ENCODE measurements at regions not wholly inside any gene's neighbourhood (a gene's known extent, or its start where the extent isn't known, plus 50 kb on each side); places are given as distances from the start of the nearest gene placed in this dataset.

DNA sequence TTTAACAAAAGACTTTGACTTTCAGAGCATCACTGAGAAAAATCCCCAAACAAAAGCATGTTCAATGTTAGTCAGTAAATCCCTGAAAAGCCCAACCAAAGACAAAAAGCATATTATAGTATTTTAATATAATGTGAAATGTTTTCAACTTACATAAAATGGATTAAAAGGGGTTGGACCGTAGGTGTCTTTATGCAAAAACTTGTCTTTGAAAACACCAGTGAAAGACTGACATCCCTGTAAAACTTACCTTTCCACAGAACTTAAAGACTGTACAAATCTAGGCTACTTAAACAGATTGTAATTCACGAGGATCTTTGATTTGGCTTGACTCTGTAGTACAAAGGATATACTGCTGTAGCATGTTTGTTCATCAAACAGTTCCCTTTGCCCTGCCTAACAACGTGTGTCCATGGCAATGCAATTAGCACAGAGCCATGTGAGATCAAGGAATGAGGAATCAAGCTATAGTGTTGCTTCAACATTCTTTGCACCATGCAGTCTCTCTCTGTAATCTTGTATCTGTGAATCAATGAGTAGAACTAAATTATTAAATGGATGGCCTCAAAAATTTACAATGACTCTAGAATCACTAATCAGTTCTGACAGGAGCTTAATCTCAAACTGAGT lies 138.5 kb upstream of the SYT1 start:
- TF ChIP-seq, protein P1, sequence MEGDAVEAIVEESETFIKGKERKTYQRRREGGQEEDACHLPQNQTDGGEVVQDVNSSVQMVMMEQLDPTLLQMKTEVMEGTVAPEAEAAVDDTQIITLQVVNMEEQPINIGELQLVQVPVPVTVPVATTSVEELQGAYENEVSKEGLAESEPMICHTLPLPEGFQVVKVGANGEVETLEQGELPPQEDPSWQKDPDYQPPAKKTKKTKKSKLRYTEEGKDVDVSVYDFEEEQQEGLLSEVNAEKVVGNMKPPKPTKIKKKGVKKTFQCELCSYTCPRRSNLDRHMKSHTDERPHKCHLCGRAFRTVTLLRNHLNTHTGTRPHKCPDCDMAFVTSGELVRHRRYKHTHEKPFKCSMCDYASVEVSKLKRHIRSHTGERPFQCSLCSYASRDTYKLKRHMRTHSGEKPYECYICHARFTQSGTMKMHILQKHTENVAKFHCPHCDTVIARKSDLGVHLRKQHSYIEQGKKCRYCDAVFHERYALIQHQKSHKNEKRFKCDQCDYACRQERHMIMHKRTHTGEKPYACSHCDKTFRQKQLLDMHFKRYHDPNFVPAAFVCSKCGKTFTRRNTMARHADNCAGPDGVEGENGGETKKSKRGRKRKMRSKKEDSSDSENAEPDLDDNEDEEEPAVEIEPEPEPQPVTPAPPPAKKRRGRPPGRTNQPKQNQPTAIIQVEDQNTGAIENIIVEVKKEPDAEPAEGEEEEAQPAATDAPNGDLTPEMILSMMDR (IDR thresholded peaks at IDR 0.05; ENCODE audit: low read depth, low read length, missing control alignments): no peak
- no peak overlapping the region for H3K4me3 ChIP-seq (ENCODE audit: low read depth, low read length)
- DNase-seq (ENCODE audit: low read depth): no peak

DNA sequence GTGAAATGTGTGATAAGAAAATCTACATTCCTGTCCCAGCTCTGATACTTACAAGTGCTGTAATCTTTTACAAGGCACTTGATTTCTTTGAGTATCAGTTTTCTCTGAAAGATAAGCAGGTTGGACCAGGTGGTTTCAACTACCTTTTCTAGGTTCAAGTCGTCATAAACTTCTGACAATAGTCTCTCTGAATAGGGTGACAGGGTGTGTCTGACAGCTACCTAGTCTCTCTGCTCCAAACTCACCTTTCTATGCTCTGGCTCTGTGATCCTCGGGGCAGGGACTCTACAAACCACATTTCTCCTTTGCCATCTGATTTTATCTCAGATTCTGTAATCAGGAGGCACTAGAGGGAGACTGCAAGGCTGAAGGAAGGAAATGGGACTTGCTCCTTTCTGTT lies 137.7 kb upstream of the SYT1 start:
- DNase-seq (ENCODE audit: low read depth): no peak
- TF ChIP-seq, protein P1 (IDR thresholded peaks at IDR 0.05; ENCODE audit: low read depth, low read length, missing control alignments): no peak
- H3K4me3 ChIP-seq (ENCODE audit: low read depth, low read length): no peak overlapping the region

DNA sequence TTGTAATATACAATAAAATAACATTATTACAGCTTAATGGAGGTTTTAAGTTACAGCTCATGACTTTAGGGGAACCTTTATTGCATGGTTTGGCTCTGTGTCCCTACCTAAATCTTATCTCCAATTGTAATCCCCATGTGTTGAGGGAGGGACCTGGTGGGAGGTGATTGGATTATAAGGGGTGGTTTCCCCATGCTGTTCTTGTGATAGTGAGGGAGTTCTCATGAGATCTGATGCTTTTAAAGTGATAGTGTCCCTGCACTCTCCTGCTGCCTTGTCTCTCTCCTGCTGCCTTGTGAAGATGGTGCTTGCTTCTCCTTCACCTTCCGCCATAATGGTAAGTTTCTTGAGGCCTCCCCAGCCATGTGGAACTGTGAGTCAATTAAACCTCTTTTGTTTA lies 132.1 kb upstream of the SYT1 start:
- DNase-seq (ENCODE audit: low read depth): no peak
- TF ChIP-seq, protein P1 (IDR thresholded peaks at IDR 0.05; ENCODE audit: low read depth, low read length, missing control alignments): no peak
- H3K4me3 ChIP-seq (ENCODE audit: low read depth, low read length): no peak overlapping the region

DNA sequence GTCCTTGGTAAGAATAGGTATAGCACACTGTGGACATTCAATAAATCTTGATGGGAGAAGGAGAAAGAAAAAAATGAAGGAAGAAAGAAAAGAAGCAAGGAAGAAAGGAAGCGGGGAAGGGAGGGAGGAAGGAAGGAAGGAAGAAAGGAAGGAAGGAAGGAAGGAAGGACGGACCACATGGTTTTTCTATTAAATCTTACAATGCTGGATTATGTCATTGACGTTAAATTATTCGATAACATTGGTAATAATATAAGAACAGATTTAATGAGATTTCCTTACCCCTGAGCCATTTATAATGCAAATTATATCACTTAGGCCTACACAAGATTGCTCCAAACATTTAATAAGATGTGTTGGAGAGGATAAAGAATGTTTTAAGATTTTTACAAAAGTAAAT lies 124.9 kb upstream of the SYT1 start:
- TF ChIP-seq, protein P1 (IDR thresholded peaks at IDR 0.05; ENCODE audit: low read depth, low read length, missing control alignments): no peak
- H3K4me3 ChIP-seq (ENCODE audit: low read depth, low read length): no peak overlapping the region
- no peak for DNase-seq (ENCODE audit: low read depth)

DNA sequence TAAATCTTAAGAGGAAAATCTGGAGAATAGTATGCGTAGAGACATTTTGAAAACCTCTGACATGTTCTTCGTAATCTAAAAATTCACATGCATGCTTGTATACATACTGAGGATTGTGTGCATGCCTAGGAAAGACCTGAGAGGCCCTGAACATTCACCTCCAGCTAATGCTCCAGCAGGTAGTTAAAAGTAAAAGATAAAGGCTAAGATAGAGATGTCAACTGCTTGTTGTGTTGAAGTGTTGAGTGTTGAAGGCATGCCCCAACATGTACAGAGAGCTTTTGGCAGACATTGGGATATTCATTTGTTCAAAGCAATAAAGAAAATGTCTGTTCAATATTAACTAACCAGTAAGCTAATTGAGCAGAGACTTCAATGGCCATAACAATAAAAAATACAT lies 118.6 kb upstream of the SYT1 start:
- H3K4me3 ChIP-seq (ENCODE audit: low read depth, low read length): no peak overlapping the region
- TF ChIP-seq, protein P1 (IDR thresholded peaks at IDR 0.05; ENCODE audit: low read depth, low read length, missing control alignments): no peak

DNA sequence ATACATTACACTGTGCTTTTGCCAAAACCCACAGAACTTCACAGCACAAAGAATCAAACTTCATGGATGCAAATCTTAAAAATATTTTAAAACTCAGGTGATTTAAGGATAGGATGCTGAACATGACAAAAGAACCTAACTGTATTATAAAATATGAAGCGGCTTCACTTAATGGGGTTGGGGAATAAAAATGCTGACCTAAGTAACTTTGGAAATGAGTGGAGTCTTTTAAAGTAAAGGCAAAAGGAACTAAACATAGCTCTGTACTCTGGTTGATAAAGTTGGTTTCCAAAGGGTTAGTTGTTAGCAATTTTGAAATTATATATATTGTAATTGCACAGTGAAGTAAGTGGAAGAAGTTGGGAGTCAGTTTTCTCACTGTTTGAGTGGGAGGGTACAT lies 111.5 kb upstream of the SYT1 start:
- TF ChIP-seq, protein P1 (IDR thresholded peaks at IDR 0.05; ENCODE audit: low read depth, low read length, missing control alignments): no peak
- no peak overlapping the region for H3K4me3 ChIP-seq (ENCODE audit: low read depth, low read length)
- DNase-seq (ENCODE audit: low read depth): no peak

More for the DNA sequence above, 118.6 kb upstream of the SYT1 start:
- no peak for DNase-seq (ENCODE audit: low read depth)

DNA sequence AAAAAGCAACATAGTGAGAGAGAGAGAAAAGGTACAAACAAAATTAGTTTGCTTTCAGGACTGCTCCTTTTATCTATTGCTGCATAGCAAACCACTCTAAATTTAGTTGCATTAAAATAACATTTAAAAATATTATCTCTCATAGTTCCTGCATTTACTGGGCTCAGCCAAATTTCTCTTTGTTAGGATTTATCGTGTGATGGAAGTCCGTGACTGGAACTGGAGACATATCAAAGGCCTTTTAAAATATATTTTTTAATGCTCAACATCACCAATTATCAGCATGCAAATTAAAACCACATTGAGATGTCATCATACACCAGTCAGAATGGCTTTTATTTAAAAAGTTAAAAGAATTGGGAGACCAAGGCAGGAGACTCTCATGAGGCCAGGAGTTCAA lies 107.6 kb upstream of the SYT1 start:
- no peak overlapping the region for H3K4me3 ChIP-seq (ENCODE audit: low read depth, low read length)
- no peak for DNase-seq (ENCODE audit: low read depth)
- TF ChIP-seq, protein P1 (IDR thresholded peaks at IDR 0.05; ENCODE audit: low read depth, low read length, missing control alignments): no peak
